ENCODE measurements at regions not wholly inside any gene's neighbourhood (a gene's known extent, or its start where the extent isn't known, plus 50 kb on each side); places are given as distances from the start of the nearest gene placed in this dataset.
"Not testable (repeated sequence)": the region's sequence is repeated elsewhere in the genome, so short reads cannot be mapped to it uniquely, and the experiment has no call there.

DNA sequence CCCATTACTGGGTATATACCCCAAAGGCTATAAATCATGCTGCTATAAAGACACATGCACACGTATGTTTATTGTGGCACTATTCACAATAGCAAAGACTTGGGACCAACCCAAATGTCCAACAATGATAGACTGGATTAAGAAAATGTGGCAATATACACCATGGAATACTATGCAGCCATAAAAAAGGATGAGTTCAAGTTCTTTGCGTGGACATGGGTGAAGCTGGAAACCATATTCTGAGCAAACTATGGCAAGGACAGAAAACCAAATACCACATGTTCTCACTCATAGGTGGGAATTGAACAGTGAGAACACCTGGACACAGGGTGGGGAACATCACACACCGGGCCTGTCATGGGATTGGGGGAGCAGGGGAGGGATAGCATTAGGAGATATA lies 54.4 kb upstream of the MUCL1 start:
- DNase-seq (ENCODE audit: low spot score) = not testable (repeated sequence)

DNA sequence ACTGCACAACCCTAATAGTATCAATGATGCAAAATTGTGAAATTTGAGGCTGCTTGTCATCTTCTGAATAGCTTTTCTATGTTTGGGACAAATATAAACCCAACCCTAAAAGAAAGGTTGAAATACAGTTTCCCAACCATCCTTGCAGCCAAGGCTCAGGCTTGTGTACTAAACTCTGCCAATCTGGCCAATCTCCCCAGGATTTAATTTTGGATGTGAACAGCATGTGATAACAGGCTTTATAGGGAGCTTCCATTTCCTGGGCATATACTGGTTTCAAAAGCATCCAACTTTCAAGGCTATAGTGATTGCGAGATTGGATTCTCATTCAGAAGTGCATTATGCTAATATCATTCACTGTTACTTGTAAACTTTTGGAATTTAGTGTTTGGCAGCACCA lies 55.7 kb upstream of the MUCL1 start:
- no peak for DNase-seq (ENCODE audit: low spot score)

DNA sequence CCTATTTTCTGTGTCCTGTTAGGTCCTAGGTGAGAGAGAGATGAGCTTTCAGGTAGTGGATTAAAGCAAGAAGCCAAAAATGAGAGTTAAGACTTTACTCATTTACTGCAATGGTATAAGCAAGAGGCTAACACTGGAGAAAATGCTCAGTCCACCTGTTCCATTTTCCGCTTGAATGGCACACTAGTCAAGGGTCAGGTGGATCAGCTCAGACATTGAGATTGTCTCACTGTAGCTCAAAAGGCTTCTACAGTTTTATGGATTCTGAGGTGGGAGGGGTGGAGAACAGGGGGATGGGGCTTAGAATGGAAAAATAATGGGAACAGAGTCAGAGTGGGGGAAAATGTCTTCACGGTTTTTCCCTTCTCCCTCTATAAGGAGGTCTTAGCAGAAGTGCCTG lies 57.3 kb upstream of the MUCL1 start:
- no peak for DNase-seq (ENCODE audit: low spot score)

DNA sequence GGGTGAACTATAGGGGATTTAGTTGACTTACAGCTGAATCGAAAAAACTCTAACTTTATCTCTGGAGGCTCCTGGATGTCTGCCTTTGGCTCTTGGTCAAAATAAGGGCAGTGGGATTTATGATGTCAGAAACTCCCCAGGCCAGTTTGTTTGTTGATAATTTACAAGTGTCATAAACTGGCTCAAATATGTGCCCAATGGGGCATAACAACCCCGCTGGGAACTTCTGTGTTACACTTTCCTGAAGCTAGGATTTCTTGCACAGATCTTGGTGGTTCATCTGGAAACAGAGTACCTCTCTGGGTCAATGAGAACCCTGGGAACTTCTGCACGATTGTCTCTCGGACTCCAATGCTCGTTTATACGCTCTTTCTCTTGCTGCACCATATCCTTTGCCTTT lies 58.7 kb upstream of the MUCL1 start:
- DNase-seq (ENCODE audit: low spot score) = no peak

DNA sequence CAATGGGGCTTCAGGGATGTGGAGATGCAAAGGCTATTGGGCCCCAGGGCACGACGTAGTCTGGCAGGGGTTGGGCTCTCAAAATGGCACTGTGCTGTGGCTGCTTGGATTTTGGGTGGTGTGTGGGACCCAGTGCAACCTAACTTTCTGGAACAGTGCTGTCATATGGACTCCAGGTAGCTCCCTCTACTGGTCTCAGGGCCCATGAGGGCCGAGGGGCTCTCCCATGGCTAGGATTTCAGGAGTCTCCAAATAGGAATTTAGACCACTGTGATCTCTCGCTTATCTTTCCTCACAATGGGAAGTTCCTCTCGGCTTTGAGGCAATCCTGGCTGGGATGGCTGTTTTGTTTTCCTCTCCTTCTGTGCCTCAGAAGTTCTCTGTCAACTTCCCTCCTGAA lies 68.2 kb upstream of the MUCL1 start:
- no peak for DNase-seq (ENCODE audit: low spot score)

DNA sequence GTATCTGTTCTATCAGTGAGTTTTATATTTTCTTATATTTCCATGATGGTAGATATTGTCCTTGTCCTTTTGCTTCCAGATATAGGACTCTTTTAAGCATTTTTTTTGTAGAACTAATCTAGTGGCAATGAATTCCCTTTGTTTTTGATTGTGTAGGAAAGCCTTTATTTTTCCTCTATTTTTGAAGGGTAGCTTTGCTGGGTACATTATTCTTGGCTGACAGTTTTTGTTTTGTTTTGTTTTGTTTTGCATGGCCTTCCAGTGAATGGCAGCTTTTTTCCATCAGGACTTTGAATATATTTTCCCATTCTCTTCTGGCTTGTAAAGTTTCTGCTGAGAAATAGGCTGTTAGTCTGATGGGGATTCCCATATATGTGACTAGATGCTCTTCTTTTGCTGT lies 70.2 kb upstream of the MUCL1 start:
- DNase-seq (ENCODE audit: low spot score) = no peak

DNA sequence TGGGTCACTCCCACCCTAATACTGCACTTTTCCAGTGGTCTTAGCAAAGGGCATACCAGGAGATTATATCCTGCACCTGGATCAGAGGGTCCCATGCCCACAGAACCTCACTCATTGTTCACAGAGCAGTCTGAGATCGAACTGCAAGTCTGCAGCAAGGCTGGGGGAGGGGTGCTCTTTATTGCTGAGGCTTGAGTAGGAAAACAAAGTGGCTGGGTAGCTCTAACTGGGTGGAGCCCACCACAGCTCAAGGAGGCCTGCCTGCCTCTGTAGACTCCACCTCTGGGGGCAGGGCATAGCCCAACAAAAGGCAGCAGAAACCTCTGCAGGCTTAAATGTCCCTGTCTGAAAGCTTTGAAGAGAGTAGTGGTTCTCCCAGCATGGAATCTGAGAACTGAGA lies 77.3 kb upstream of the MUCL1 start:
- DNase-seq (ENCODE audit: low spot score) = not testable (repeated sequence)

DNA sequence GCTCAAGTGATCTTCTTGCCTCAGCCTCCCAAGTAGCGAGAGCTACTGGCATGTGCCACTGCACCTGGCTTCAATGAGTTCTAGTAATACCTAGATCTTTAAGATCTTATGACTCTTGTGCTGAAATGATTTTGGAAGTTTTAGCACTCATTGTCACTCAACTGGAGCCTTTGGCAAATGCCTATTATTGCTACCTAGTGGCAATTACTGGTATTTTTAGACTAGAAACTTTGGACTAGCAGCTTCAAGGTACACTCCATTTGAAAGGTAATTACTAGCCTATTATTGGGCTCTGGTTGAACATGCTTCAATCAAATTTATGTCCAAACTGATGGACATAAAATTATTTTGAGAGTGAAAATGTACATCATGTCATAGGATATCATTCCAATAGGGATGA lies 80.7 kb upstream of the MUCL1 start:
- no peak for DNase-seq (ENCODE audit: low spot score)

DNA sequence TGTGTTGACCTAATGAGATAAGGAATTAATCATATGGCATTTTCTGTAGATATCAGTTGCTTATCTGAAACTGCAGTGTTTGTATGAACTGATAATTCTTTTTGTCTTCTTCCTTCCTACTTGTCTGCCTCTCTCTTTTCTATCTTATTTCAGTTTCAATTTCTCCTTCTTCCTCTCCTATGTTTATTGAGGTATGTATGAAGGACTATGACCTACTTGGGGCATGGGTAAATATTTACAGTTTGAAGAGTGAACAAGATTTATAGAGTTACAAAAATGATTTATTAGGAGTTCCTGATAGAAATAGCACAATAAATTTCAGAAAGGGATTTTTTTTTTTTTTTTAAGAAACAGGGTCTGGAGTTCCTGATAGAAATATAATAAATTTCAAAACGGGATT lies 88.7 kb upstream of the MUCL1 start:
- no peak for DNase-seq (ENCODE audit: low spot score)

DNA sequence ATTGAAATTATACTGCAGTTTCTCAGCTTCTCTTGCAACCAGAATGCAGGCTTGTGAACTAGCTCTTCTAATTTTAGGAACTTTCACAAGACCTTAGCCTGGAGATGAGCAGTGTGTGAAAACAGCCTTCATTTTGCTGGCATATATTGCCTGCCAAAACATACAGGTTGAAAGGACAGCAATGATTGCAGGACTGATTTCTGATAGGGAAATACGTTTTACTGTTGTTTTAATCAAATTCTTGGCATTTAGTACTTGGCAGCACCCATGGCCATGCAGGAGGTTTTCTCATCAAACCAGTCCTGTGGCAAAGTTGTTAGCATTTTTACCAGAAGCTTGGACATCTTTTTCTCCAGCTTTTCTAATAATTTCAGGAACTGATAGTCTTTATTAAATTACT lies 91.9 kb upstream of the MUCL1 start:
- DNase-seq (ENCODE audit: low spot score) = no peak

DNA sequence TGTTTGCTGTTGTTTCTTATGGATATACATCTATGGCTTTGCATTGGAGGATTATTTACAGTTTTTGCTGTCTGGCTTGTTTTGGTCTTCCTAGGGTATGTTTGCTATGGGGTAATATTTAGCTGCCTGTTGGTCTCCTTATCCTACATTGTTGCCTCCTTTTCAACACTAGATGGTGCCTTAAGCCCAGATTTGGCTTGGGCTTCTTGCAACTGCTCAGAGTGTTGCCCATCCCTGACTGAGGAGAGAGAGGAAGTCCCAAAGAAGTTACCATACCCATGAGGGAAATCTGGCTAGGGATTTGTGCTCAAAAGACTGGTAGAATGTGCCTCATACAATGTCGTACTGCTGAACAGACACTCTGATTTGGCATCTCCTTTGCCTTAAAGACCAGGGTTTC lies 94.6 kb upstream of the MUCL1 start:
- DNase-seq (ENCODE audit: low spot score) = no peak

DNA sequence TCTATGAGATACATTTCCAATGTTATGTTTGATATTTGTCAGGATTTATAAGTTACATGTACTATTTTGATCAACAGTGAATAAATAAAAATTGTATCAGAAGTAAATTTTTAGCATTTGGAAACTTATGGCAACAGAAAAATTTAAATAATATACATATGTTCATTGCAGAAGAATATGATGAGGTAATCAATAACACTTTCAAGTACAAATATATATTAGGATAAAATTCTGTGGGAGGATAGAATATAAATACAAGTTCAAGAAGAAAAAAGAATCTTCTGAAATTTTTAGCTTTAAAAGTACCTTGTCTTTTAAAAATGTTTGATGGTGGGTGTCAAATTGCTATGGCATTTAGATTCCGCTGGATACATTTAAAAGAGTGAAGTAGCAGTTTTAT lies 102.8 kb upstream of the MUCL1 start:
- no peak for DNase-seq (ENCODE audit: low spot score)

DNA sequence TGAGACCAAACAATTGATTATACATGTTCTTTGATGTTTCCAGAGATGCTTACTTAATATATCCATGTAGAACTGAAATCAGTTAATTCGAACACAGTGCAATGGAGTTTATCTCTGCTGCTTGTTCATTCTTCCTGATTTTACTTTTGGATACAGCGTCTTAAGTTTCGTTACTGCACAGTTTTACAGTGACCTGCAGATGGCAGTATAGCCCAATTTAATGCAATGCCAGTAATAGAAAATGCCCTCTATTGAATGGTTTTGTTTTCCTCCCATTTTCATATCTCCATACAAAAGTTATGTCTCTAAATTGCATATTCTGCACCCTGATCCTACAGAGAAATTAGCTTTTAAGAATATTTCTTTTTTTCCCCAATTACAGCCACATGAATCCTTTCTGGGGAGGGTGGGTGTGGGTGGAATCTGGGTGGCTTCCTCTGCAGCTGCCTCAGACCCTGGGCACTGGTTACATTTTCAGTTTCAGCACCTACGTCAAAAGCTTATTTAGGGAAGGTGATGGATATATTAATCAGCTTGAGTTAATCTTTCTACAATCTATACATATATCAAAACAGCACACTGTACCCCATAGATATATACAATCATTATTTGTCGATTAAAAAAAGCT lies 101.1 kb upstream of the DCD start:
- DNase-seq (ENCODE audit: low spot score) = peak; percentile 46

DNA sequence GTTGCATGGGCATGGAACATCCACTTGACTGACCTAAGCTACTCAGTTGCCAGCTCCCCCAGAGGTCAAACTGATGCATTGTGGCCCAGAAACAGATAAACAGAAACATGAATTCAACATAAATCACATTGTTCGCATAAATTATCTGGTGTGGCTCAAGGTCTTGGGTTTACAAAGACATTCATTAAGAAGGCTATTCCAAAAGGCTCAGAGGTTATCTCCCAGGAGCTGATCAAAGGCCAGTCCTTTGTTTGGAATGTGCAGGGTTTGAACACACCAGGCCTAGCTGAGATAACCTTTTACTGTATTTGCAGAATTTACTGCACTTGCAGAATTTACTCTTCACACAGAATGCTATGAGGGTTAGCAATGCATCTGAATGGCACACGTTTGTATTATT lies 96.4 kb upstream of the DCD start:
- no peak for DNase-seq (ENCODE audit: low spot score)

DNA sequence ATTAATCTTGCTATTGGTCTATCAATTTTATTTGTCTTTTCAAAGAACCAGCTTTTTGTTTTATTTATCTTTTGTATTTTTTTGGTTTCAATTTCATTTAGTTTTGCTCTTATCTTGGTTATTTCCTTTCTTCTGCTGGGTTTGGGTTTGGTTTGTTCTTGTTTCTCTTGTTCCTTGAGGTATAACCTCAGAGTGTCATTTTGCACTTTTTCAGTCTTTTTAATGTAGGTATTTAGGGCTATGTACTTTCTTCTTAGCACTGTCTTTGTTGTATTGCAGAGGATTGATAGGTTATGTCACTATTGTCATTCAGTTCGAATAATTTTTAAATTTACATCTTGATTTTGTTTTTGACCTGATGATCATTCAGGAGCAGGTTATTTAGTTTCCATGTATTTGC lies 92.7 kb upstream of the DCD start:
- no peak for DNase-seq (ENCODE audit: low spot score)

DNA sequence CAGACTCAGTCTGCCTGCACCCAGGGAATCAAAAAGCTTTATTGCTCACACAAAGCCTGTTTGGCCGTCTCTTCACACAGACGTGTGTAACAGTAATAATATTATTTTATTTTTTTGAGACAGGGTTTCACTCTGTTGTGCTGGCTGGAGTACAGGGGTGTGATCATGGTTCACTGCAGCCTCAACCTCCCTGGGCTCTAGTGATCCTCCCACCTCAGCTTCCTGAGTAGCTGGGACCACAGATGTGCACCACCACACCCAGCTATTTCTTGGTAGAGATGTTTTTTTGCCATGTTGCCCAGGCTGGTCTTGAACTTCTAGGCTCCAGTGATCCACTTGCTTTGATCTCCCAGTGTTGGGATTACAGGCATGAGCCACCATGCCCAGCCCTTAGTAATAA lies 88.4 kb upstream of the DCD start:
- DNase-seq (ENCODE audit: low spot score) = no peak

DNA sequence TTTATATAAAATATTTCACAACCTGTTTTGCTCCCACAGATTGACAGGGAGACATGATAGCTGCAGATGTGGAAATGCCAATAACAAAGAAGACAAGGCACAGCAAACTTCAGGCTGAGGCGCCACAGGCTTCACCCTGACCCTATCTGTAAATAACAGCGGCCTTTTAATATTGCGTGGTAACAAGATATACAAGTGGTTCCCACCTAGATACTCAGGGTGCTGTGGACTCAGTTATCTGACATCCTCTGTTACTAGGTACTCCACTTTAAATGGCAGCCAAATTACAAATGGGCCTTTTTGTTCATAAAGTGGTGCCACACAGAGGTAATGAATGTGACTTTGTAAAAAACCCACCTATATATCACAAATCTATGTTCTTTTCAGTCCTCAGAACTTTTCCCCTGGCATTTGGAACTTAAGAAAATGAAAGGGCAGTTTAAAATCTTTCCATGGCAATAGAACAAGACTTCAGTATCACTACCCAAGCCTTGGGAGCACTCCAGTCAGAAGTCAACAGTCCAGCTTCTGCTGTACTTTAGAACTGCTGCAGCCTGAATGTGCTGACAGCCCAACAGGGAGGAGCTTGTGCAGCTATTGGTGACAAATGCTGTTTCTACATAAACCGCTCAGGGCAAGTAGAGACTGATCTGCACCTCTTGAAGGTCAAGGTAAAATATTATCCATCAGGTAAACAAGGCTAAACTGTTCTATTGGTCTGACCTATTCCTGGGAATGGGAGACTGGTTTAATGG lies 86.2 kb upstream of the DCD start:
- no peak for DNase-seq (ENCODE audit: low spot score)

DNA sequence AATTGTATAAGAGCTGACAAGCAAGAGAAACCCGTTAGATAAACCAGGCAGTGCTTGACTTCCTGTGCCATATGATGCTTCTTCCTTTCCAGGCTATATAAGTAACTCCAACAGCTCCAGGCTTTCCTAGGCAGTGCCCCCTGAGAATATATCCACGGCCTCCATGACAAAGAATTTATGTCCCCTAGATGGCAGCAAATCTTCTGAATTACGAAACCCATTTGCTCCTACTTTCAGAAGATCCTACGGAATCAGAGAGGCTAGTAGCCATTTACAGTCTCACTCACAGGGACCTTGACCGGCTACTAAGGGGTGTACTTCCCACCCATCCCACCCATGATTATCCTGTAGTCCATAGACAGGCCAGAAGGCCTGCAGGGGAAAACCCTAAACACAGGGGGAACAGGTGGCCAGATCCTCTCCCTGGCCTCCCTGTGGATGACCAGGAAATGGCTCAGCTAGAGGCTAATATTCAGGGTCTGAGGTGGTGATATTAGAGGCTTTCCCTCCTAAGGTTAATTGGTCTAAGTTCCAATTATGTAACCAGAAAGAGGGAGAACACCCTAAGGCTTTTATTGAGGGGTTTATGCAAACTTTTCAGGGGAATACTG lies 77.2 kb upstream of the DCD start:
- DNase-seq (ENCODE audit: low spot score) = peak; percentile 19

DNA sequence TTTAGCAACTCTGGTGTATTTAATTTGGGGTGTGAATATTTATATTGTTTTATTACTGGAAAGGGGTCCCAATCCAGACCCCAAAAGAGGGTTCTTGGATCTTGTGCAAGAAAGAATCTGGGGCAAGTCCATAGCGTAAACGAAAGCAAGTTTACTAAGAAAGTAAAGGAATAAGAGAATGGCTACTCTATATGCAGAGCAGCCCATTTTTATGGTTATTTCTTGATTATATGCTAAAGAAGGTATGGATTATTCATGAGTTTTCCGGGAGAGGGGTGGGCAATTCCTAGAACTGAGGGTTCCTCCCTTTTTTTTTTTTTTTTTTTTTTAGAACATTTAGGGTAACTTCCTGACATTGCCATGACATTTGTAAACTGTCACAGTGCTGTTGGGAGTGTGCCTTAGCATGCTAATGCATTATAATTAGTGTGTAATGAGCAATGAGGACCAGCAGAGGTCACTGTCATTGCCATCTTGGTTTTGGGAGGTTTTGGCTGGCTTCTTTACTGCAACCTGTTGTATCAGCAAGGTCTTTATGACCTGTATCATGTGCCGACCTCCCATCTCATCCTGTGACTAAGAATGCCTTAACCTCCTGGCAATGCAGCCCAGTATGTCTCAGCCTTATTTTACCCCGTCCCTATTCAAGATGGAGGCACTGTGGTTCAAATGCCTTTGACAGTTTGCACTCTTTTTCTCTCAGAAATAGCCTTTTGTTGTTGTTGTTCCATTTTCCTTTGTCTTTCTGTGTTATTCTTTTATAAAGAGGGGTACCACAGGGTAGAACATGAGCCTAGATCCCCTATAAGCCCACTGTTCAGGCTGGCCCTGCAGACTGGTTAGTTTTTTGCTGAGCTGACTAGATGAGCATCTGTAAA lies 75.5 kb upstream of the DCD start:
- DNase-seq (ENCODE audit: low spot score) = no peak

DNA sequence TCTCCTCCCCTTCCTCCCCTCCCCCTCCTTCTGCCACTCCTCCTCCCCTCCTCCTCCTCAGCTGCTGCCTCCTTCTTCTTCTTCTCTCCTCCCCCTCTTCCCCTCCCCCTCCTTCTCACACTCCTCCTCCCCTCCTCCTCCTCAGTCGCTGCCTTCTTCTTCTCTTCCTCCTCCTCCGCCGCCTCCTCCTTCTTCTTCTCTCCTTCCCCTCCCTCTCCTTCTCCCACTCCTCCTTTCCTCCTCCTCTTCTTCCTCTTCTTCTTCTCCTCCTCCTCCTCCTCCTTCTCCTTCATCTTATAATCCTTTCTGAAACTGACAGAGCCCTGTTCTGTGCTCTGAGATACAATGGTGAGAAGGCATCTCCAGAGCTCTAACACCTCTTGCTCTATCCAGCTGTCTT lies 73.1 kb upstream of the DCD start:
- DNase-seq (ENCODE audit: low spot score) = no peak

DNA sequence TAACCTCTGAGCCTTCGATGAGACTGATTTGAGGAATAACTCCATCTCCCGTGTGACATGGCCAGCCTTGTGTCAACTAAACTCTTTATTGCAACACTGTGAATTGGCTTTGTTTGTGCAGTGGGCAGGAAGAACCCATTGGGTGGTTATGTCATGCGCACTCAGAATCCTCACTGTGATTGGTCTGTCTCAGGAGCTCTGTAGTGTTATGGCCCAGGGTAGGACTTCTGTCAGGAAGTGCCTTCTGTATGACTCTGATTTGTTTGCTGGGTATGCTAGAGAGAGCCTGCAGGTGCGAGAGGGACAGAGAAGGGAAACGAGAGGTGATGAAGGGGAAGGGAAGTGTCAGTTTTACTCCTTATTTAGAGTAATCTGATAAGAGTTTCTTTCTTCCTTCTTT lies 71.5 kb upstream of the DCD start:
- no peak for DNase-seq (ENCODE audit: low spot score)

DNA sequence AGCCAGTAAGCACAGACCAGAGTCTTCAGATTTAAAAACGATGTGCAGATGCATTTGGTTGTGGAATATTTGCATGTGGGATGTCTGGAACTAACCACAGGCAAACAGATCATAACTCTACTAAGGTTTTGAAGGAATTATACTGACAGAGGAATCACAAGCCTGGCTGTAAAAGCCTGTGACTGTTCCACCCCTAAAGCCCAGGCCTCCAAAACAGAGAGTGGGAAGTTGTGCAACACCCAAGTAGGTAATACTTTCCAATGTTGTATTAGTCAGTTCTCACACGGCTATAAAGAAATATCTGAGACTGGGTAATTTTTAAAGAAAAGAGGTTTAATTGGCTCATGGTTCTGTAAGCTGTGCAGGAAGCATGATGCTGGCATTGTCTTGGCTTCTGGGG lies 68.1 kb upstream of the DCD start:
- no peak for DNase-seq (ENCODE audit: low spot score)

DNA sequence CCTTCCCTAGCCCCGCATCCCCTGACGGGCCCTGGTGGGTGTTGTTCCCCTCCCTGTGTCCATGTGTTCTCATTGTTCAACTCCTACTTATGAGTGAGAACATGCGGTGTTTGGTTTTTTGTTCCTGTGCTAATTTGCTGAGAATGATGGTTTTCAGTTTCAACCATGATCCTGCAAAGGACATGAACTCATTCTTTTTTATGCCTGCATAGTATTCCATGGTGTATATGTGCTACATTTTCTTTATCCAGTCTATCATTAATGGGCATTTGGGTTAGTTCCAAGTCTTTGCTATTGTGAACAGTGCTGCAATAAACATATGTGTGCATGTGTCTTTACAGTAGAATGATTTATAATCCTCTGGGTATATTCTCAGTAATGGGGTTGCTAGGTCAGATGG lies 65.7 kb upstream of the DCD start:
- DNase-seq (ENCODE audit: low spot score) = not testable (repeated sequence)

All from globus pallidus (tissue), 1 donor.